ENCODE measurements at regions not wholly inside any gene's neighbourhood (a gene's known extent, or its start where the extent isn't known, plus 50 kb on each side); places are given as distances from the start of the nearest gene placed in this dataset.

GRCh38 chr4:85274955-85275354, 200.0 kb upstream of the ARHGAP24 start:
- Histone ChIP-seq H3K27me3 (ENCODE audit: insufficient read depth, insufficient read length) (no peaks in the 10 kb centered on the region), H3K9ac (ENCODE audit: insufficient read length, low read depth) (no peak overlapping the region), H3K4me3 (ENCODE audit: insufficient read length, low read depth) (no peak overlapping the region), H3K36me3 (ENCODE audit: insufficient read depth, insufficient read length, low read length) (no peaks in the 10 kb centered on the region), H3K4me1 (ENCODE audit: insufficient read depth, insufficient read length) (no peaks in the 10 kb centered on the region), H3K9me3 (ENCODE audit: insufficient read depth, low read length) (no peaks in the 10 kb centered on the region)
- DNase-seq (ENCODE audit: low read depth, low spot score): no peak
- no peak for TF ChIP-seq SUZ12 (IDR thresholded peaks at IDR 0.05; ENCODE audit: extremely low read depth, insufficient read depth, insufficient read length)
- no peak for TF ChIP-seq YY1 (IDR thresholded peaks at IDR 0.05; ENCODE audit: insufficient read depth, insufficient read length)
- TF ChIP-seq ZNF274 (IDR thresholded peaks at IDR 0.05; ENCODE audit: low read depth, low read length): no peak

DNA sequence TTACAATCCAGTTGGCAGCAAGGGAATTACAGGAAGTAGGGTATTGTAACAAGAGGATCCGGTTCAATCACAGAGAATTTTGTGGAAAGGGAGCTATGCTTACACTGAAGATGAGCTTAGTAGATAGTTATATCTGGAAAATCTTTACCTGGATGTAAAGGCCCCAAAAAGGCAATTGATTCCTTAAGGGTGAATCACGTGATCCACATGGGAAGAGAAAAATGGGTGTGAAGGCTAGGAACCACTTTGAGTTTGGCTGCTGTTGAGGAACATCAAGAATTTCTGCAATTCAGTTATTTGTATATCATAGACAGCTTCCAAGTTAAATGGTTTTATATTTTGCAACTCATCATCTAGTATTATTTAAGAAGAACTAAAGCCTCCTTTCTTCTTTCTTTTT, 194.0 kb upstream of the ARHGAP24 start:
- H3K27me3 ChIP-seq (ENCODE audit: insufficient read depth, insufficient read length): no peaks in the 10 kb centered on the region
- H3K36me3 ChIP-seq (ENCODE audit: insufficient read depth, insufficient read length, low read length): no peaks in the 10 kb centered on the region
- H3K9ac ChIP-seq (ENCODE audit: insufficient read length, low read depth): no peak overlapping the region
- H3K9me3 ChIP-seq (ENCODE audit: insufficient read depth, low read length): no peaks in the 10 kb centered on the region
- no peak for TF ChIP-seq YY1 (IDR thresholded peaks at IDR 0.05; ENCODE audit: insufficient read depth, insufficient read length)
- TF ChIP-seq SUZ12 (IDR thresholded peaks at IDR 0.05; ENCODE audit: extremely low read depth, insufficient read depth, insufficient read length): no peak
- no peak for TF ChIP-seq ZNF274 (IDR thresholded peaks at IDR 0.05; ENCODE audit: low read depth, low read length)
- H3K4me3 ChIP-seq (ENCODE audit: insufficient read length, low read depth): no peak overlapping the region
- H3K4me1 ChIP-seq (ENCODE audit: insufficient read depth, insufficient read length): no peaks in the 10 kb centered on the region
- no peak for DNase-seq (ENCODE audit: low read depth, low spot score)

DNA sequence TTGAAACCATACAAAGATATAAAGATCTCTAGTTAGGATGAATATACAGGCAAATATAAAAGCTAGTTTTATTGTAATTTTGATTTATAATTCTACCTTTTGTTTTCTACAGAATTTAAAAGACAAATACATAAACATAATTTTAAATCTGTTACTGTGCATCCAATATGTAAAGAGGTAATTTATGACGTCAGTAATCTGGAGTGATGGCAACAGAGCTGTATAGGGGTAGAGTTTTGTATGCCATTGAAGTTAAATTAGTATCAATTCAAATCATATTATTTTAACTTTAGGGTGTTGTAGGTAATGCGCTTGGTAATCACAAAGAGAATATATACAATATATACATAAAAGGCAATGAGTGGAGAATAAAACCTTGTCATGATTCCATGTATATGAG, 183.7 kb upstream of the ARHGAP24 start:
- no peaks in the 10 kb centered on the region for H3K36me3 ChIP-seq (ENCODE audit: insufficient read depth, insufficient read length, low read length)
- H3K9ac ChIP-seq (ENCODE audit: insufficient read length, low read depth): no peak overlapping the region
- TF ChIP-seq ZNF274 (IDR thresholded peaks at IDR 0.05; ENCODE audit: low read depth, low read length) (no peak), SUZ12 (IDR thresholded peaks at IDR 0.05; ENCODE audit: extremely low read depth, insufficient read depth, insufficient read length) (no peak), YY1 (IDR thresholded peaks at IDR 0.05; ENCODE audit: insufficient read depth, insufficient read length) (no peak)
- H3K4me3 ChIP-seq (ENCODE audit: insufficient read length, low read depth): no peak overlapping the region
- no peaks in the 10 kb centered on the region for H3K27me3 ChIP-seq (ENCODE audit: insufficient read depth, insufficient read length)
- H3K4me1 ChIP-seq (ENCODE audit: insufficient read depth, insufficient read length): no peaks in the 10 kb centered on the region
- H3K9me3 ChIP-seq (ENCODE audit: insufficient read depth, low read length): no peaks in the 10 kb centered on the region
- DNase-seq (ENCODE audit: low read depth, low spot score): no peak

DNA sequence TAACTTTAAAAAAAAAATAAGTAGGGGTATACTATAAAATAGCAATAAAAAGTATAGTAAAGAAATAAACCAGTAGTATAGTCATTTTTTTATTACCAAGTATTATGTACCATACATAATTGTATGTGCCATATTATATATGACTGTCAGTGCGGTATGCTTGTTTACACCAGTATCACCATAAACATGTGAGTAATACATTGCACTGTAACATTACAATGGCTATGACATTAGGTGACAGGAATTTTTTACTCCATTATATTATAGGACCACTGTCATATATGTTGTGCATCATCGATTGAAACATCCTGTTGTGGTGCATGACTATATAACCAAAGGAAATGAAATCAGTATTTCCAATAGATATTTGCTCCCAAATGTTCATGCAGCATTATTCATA, 176.9 kb upstream of the ARHGAP24 start:
- DNase-seq (ENCODE audit: low read depth, low spot score): no peak
- Histone ChIP-seq H3K9ac (ENCODE audit: insufficient read length, low read depth) (no peak overlapping the region), H3K27me3 (ENCODE audit: insufficient read depth, insufficient read length) (no peaks in the 10 kb centered on the region), H3K36me3 (ENCODE audit: insufficient read depth, insufficient read length, low read length) (no peaks in the 10 kb centered on the region), H3K4me3 (ENCODE audit: insufficient read length, low read depth) (no peak overlapping the region), H3K9me3 (ENCODE audit: insufficient read depth, low read length) (no peaks in the 10 kb centered on the region), H3K4me1 (ENCODE audit: insufficient read depth, insufficient read length) (peaks cover 4% of the 10 kb centered on the region)
- TF ChIP-seq SUZ12 (IDR thresholded peaks at IDR 0.05; ENCODE audit: extremely low read depth, insufficient read depth, insufficient read length) (no peak), YY1 (IDR thresholded peaks at IDR 0.05; ENCODE audit: insufficient read depth, insufficient read length) (no peak), ZNF274 (IDR thresholded peaks at IDR 0.05; ENCODE audit: low read depth, low read length) (no peak)

DNA sequence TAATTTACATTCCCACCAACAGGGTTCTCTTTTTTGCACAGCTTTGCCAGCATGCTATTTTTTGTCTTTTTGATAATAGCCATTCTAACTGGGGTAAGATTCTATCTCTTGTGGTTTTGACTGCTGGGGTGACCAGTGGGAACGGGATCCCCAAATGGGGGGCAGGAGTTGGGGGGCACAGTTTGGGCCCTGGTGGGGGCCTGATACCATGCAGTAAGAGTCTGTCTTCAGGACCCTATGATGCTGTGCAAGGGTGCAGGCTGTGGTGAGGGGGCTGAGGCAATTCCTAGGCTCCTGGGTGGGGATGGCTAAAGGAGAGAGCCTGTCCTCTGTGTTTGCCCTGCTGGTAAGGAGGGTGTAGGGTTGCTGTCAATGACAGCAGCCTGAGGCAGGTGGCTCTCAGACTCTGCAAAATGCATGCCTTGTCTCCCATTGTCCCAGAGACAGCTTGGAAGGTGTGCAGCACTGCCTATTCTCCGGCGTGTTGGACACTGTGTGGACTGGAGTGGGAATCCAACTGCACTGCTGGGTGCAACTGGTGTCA, 172.7 kb upstream of the ARHGAP24 start:
- TF ChIP-seq SUZ12 (IDR thresholded peaks at IDR 0.05; ENCODE audit: extremely low read depth, insufficient read depth, insufficient read length): no peak
- TF ChIP-seq ZNF274 (IDR thresholded peaks at IDR 0.05; ENCODE audit: low read depth, low read length): no peak
- TF ChIP-seq YY1 (IDR thresholded peaks at IDR 0.05; ENCODE audit: insufficient read depth, insufficient read length): no peak
- H3K4me1 ChIP-seq (ENCODE audit: insufficient read depth, insufficient read length): peaks cover 4% of the 10 kb centered on the region

GRCh38 chr4:85302756-85303155, 172.2 kb upstream of the ARHGAP24 start:
- Histone ChIP-seq H3K4me1 (ENCODE audit: insufficient read depth, insufficient read length) (peaks cover 4% of the 10 kb centered on the region), H3K9me3 (ENCODE audit: insufficient read depth, low read length) (no peaks in the 10 kb centered on the region), H3K4me3 (ENCODE audit: insufficient read length, low read depth) (no peak overlapping the region), H3K36me3 (ENCODE audit: insufficient read depth, insufficient read length, low read length) (no peaks in the 10 kb centered on the region), H3K9ac (ENCODE audit: insufficient read length, low read depth) (no peak overlapping the region), H3K27me3 (ENCODE audit: insufficient read depth, insufficient read length) (no peaks in the 10 kb centered on the region)
- DNase-seq (ENCODE audit: low read depth, low spot score): no peak
- TF ChIP-seq YY1 (IDR thresholded peaks at IDR 0.05; ENCODE audit: insufficient read depth, insufficient read length) (no peak), ZNF274 (IDR thresholded peaks at IDR 0.05; ENCODE audit: low read depth, low read length) (no peak), SUZ12 (IDR thresholded peaks at IDR 0.05; ENCODE audit: extremely low read depth, insufficient read depth, insufficient read length) (no peak)

More for the DNA sequence above, 172.7 kb upstream of the ARHGAP24 start:
- Histone ChIP-seq H3K4me3 (ENCODE audit: insufficient read length, low read depth) (no peak overlapping the region), H3K27me3 (ENCODE audit: insufficient read depth, insufficient read length) (no peaks in the 10 kb centered on the region), H3K9ac (ENCODE audit: insufficient read length, low read depth) (no peak overlapping the region), H3K36me3 (ENCODE audit: insufficient read depth, insufficient read length, low read length) (no peaks in the 10 kb centered on the region), H3K9me3 (ENCODE audit: insufficient read depth, low read length) (no peaks in the 10 kb centered on the region)
- no peak for DNase-seq (ENCODE audit: low read depth, low spot score)

- H3K9ac ChIP-seq (ENCODE audit: insufficient read length, low read depth): no peak overlapping the region
- no peak for DNase-seq (ENCODE audit: low read depth, low spot score)
- H3K36me3 ChIP-seq (ENCODE audit: insufficient read depth, insufficient read length, low read length): no peaks in the 10 kb centered on the region
- H3K4me3 ChIP-seq (ENCODE audit: insufficient read length, low read depth): no peak overlapping the region
- H3K9me3 ChIP-seq (ENCODE audit: insufficient read depth, low read length): no peaks in the 10 kb centered on the region; the same call in 1 of the 2 replicates
- no peaks in the 10 kb centered on the region for H3K4me1 ChIP-seq (ENCODE audit: insufficient read depth, insufficient read length)
- H3K27me3 ChIP-seq (ENCODE audit: insufficient read depth, insufficient read length): no peaks in the 10 kb centered on the region
- TF ChIP-seq YY1 (IDR thresholded peaks at IDR 0.05; ENCODE audit: insufficient read depth, insufficient read length) (no peak), ZNF274 (IDR thresholded peaks at IDR 0.05; ENCODE audit: low read depth, low read length) (no peak), SUZ12 (IDR thresholded peaks at IDR 0.05; ENCODE audit: extremely low read depth, insufficient read depth, insufficient read length) (no peak)
These were observed 156.5 kb upstream of the ARHGAP24 start for GRCh38 chr4:85318415-85318814.

All from NT2/D1 (cell line).